NCI-H1092 treated with DMSO at 0.1 percent for 48 hours (cell line): ENCODE measurements at regions not wholly inside any gene's neighbourhood (a gene's known extent, or its start where the extent isn't known, plus 50 kb on each side); places are given as distances from the start of the nearest gene placed in this dataset.
"Not testable (repeated sequence)": the region's sequence is repeated elsewhere in the genome, so short reads cannot be mapped to it uniquely, and the experiment has no call there.

Experiments used
- DNase-seq: peaks from one replicate; lab custom pipeline; 2025; lab: John Stamatoyannopoulos, UW

DNA sequence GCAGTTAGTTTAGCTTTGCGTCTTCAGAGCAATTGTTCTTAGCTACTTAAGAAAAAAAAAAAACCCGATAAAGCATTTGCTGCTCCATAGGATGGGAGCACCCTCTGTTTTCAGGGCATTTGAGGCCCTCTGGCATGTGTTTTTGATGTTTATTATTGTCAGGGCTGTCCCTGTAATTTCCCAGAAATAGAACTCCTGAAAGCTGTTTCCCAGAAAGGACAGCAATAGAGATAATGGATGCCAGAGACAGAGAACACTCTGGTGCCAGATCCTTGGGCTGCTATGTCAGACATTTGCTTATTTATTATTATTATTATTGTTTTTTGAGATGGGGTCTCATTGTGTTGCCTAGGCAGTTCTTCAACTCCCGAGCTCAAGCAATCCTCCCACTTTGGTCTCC lies 201.3 kb downstream of the ALG10 start:
- no peak for DNase-seq

DNA sequence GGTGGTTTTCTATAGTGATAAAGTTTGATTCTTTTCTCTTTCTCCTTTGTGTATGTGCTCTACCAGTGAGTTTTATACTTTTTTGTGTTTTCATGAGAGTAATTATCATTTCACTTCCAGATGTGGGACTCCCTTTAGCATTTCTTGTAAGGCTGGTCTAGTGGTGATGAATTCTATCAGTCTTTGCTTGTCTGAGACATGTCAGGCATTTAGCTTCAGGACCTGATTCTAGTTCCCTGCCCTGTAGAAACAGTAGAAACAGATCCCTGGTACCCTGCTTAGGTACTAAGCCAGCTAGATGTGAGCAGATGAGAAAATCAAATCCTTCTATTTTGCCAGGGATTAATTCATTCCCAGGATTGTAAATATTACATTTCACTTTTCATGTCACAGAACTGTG lies 203.7 kb downstream of the ALG10 start:
- DNase-seq, result not testable (repeated sequence)

DNA sequence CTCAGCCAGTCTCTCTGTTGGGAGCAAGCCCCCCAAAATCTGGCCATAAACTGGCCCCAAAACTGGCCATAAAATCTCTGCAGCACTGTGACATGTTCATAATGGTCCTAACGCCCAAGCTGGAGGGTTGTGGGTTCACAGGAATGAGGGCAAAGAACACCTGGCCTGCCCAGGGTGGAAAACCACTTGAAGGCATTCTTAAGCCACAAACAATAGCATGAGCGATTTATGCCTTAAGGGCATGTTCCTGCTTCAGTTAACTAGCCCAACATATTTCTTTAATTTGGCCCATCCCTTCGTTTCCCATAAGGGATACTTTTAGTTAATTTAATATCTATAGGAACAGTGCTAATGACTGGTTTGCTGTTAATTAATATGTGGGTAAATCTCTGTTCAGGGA lies 205.8 kb downstream of the ALG10 start:
- DNase-seq, result not testable (repeated sequence)

DNA sequence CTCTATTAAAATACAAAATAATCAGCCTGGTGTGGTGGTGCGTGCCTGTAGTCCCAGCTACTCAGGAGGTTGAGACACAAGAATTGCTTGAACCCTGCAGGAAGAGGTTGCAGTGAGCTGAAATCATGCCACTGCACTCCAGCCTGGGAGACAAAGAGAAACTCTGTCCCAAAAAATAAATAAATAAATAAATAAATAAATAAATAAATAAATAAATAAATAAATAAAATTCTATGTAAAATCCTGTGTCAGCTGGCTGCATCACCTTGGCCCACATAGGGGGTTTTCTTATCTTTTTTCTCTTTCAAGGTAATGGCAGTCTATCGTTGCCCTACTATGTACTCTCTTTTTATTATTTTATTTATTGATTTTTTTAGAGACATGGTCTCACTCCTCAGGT lies 206.7 kb downstream of the ALG10 start:
- not testable (repeated sequence) for DNase-seq

DNA sequence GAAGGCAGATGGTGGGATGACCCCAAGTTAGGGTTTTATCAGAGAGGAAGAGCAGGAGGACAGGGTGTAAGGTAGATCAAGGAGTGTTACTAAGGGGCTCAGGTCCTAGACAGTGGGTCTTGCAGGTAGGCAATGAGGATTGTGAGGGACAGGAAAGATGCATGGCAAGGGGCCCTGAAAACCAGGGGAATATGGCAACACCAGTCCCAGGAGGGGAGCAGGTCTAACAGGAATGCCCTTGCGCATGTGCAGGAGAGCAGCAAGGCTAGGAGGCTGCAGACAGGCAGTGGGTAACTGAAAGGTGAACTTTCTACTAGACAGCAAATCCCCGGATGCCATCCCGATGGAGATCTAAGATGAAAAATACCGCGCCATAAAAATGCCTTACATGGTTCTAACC lies 211.3 kb downstream of the ALG10 start:
- no peak for DNase-seq

DNA sequence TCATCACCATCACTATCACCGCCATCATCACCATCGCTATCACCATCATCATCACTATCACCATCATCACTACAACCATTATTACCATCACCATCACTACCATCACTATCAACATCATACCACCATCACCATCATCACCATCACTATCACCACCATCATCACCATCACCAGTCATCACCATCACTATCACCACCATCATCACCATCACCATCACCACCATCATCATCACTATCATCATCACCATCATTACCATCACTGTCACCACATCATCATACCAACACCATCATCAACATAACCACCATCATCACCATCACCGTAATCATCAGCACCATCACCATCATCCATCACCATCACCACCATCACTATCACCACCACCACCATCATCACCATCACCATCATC lies 213.8 kb downstream of the ALG10 start:
- no peak for DNase-seq

DNA sequence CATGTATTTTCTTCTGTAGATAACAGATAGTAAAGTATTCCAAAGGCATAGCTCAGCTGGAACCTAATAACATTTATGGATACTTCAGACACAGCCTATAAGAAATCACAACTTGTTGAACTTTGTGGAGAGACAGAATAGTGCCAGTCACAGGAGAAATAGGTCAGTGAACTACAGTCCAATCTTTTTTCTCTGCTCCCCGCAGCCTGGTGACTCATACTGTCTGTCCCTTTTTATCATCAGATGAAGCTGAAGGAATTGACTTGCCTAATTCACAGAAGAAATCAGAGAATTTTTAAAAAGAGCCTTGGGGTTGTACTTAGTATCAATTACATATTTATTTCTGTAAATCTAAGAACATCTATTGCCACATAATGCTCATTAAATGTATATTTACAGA lies 222.3 kb downstream of the ALG10 start:
- no peak for DNase-seq

DNA sequence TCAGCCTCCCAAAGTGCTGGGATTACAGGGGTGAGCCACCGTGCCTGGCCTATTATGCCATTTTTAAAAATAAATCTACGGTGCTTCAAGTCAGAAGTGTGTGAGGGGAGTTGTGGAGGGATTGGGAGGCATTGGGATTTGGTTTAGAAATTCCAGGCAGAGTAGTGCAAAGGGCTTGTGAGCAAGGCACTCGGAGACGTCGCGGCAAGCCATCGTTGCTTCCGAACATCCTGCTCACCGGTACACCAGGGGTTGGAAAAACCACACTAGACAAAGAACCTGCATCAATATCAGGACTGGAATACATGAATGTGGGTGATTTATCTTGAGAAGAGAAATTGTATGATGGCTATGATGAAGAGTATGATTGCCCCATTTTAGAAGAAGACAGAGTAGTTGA lies 227.0 kb downstream of the ALG10 start:
- no peak for DNase-seq

DNA sequence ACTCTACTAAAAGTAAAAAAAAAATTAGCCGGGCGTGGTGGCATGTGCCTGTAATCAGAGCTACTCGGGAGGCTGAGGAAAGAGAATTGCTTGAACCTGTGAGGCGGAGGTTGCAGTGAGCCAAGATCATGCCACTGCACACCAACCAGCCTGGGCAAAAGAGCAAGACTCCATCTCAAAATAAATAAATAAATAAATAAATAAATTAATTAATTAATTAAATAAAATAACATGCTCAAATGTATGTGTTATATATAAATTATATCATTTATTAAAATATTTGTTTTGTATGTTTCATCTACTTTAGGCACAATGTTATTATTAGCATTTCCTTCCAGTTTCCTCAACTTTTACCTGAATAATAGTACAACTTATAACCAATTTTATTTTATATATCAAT lies 229.6 kb downstream of the ALG10 start:
- not testable (repeated sequence) for DNase-seq

DNA sequence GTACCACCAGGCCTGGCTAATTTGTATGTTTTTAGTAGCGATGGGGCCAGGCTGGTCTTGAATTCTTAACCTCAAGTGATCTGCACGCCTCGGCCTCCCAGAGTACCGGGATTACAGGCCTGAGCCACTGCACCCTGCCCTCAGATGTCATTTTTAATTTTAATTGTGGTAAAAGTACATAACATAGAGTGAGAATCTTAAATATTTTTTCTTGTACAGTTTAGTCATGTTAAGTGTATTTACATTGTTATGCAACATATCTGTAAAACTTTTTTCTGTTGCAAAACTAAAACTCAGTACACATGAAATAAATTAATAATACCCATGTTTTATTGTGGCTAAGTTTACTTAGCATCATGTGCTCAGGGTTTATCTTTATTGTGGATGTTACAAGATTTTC lies 231.4 kb downstream of the ALG10 start:
- no peak for DNase-seq

DNA sequence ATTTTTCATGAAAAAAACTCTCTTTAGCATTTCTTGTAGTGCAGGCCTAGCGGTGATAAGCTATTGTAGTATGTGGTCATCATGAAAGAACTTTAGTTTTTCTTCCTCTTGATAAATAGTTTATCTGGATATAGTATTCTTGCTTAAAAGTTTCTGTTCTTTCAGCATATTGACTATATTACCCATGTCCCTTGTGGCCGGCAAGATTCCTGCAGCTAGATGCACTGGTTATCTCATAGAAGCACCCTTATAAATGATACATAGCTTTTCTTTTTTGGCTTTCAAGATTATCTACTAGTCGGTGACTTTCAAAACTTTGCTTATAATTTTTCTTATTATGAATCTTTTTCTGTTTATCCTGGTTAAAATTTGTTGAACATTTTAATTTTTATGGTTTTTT lies 234.8 kb downstream of the ALG10 start:
- DNase-seq, result no peak

DNA sequence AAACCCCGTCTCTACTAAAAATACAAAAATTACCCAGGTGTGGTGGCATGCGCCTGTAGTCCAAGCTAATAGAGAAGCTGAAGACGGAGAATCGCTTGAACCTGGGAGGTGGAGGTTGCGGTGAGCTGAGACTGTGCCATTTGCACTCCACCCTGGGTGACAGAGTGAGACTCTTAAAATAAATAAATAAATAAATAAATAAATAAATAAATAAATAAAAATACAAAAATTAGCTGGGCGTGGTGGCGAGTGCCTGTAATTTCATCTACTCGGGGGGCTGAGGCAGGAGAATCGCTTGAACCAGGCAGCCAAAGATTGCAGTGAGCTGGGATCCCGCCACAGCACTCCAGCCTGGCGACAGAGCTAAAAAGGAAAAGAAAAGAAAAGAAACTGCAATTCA lies 239.8 kb downstream of the ALG10 start:
- DNase-seq, result not testable (repeated sequence)

DNA sequence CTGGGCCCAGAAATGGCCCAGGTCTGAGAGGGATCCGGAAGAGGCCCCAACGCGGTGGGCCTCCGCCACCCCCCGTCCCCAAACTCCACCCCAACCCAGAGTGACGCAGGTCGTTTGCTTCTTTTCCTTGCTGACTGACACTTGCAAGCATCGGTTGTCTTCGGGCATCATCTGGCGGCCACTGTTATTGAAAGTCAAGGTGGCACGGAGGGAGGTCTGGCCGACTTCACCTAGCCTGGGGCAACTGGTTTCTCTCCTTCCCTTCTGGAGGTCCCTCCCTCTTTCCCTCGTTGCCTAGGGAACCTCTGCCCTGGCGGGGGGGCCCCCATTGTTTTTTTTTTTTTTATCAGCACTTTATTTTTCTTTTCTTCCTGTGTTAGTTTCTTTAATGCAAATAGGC lies 241.8 kb downstream of the ALG10 start:
- no peak for DNase-seq

DNA sequence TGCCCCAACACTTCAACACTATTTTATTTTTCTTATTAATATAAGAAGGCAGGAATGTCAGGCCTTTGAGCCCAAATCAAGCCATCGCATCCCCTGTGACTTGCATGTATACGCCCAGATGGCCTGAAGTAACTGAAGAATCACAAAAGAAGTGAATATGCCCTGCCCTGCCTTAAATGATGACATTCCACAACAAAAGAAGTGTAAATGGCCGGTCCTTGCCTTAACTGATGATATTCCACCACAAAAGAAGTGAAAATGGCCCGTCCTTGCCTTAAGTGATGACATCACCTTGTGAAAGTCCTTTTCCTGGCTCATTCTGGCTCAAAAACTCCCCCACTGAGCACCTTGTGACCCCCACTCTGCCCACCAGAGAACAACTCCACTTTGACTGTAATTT lies 251.4 kb downstream of the ALG10 start:
- DNase-seq, result not testable (repeated sequence)

DNA sequence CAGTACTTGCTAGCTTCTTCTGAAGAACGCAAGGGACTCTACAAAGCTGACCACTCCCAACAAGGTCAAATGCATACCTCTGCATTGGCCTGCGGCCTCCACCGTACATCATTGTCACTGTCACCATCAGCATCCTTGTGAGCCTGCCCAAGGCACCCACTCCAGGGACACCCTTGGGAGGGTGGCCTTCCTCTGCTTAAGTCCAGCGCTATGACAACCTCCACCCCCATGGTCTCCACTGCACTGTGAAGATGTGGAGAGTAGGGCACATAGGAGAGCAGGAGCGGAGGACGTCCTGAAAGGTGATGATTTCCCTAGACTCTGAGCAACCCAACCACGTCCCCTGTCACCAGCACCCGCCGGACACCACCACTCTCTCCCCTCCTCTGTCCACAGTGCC lies 252.8 kb downstream of the ALG10 start:
- DNase-seq, result no peak

DNA sequence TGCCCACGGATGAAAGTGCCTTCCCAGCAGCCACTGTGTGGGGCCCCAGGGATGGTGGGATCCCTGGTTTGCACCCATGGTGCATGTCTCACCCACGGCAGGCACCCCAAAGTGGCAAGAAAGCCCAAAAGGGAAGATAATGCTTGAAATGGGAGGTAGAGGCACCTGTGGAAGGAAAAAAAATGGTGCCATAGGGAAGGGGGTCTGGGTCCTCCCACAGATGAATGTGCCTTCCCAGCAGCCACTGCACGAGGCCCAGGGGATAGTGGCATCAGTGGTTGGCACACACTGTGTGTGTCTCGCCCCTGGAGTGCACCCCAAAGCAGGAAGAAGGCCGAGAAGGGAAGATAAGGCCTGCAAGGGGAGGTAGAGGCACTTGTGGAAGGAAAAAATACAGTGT lies 264.2 kb downstream of the ALG10 start:
- DNase-seq, result no peak

DNA sequence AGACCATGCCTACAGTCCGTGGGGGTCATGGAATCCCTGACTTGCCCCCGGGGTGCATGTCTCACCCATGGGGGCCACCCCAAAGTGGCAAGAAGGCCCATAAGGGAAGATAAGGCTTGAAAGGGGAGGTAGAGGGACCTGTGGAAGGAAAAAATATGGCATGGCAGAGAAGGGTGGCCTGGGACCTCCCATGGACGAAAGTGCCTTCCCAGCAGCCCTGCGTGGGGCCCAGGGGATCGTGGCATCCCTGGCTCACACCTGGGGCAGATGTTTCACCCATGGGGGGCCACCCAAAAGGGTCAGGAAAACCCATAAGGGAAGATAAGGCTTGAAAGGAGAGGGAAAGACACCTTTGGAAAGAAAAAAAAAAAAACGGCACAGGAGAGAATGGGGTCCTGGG lies 264.6 kb downstream of the ALG10 start:
- no peak for DNase-seq

DNA sequence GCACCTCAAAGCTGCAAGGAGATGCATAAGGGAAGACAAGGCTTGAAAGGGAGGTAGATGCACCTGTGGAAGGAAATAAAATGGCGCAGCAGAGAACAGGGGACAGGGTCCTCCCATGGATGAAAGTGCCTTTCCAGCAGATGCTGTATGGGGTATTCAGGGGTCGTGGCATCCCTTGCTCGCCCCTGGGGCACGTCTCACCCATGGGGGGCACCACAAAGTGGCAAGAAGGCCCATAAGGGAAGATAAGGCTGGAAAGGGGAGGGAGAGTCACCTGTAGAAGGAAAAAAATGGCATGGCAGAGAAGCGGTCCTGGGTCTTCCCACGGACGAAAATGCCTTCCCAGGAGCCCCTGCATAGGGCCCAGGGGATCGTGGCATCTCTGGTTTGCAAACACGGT lies 265.1 kb downstream of the ALG10 start:
- DNase-seq, result no peak

DNA sequence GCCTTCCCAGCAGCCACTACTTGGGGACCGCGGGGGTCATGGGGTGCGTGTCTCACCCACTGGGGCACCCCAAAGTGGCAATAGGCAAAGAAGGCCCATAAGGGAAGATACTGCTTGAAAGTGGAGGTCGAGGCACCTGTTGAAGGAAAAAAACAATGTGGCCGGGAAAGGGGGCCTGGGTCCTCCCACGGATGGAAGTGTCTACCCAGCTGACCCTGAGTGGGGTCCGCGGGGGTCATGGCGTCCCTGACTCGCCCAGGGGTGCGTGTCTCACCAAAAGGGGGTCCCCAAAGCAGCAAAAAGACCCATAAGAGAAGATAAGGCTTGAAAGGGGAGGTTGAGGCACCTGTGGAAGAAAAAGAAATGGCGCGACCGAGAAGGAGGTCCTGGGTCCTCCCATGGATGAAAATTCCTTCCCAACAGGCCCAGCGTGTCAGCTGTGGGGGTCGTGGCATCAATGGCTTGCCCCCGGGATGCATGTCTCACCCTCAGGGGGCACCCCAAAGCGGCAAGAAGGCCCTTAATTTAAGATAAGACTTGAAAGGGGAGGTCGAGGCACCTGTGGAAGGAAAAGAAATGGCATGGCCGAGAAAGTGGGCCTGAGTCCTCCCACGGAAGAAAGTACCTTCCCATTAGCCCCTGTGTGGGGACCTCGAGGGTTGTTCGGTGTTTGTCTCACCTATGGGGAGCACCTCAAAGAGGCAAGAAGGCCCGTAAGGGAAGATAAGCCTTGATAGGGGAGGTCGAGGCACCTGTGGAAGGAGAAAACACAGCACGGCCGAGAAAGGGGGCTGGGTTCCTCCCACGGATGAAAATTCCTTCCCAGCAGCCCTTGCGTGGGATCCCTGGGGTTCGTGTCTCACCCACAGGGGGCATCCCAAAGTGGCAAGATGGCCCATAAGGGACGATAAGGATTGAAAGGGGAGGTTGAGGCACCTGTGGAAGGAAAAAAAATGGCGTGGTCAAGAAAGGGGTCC lies 266.0 kb downstream of the ALG10 start:
- no peak for DNase-seq

DNA sequence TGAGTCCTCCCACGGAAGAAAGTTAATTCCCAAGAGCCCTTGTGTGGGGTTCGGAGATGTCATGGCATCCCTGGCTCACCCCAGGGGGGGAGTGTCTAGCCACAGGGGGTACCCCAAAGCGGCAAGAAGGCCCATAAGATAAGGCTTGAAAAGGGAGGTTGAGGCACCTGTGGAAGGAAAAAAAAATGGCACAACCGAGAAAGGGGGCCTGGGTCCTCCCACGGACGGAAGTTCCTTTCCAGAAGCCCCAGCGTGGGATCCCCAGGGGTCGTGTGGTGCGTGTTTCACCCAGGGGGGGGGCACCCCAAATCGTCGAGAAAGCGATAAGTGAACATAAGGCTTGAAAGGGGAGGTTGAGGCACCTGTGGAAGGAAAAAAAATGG lies 266.7 kb downstream of the ALG10 start:
- DNase-seq, result no peak

DNA sequence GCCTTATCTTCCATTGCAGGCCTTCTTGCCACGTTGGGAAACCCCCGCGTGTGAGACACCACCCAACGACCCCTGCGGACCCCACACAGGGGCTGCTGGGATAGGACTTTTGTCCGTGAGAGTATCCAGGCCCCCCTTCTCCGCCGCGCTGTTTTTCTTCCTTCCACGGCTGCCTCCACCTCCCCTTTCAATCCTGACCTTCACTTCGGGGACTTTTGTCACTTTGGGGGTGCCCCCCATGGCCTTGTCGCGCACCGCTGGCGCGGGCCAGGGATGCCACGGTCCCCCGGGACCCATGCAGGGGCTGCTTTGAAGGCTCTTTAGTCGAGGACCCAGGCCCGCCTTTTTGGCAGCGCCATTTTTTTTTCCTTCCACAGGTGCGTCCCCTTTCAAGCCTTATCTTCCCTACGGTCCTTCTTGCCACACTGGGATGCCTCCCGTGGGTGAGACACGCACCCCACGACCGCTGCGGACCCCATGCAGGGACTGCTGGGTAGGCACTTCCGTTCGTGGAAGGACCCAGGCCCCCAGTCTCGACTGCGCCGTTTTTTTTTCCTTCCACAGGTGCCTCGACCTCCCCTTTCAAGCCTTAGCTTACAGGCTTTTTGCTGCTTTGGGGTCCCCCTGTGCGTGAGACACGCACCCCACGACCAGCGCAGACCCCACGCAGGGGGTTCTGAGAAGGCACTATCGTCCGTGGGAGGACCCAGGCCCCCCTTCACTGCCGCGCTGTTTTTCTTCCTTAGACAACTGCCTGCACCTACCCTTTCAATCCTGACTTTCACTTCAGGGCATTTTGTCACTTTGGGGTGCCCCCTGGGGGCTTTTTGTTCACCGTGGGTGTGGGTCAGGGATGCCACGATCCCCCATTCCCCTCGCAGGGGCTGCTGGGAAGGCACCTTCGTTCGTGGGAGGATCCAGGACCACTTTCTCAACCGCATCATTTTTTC lies 267.4 kb downstream of the ALG10 start:
- DNase-seq, result no peak

DNA sequence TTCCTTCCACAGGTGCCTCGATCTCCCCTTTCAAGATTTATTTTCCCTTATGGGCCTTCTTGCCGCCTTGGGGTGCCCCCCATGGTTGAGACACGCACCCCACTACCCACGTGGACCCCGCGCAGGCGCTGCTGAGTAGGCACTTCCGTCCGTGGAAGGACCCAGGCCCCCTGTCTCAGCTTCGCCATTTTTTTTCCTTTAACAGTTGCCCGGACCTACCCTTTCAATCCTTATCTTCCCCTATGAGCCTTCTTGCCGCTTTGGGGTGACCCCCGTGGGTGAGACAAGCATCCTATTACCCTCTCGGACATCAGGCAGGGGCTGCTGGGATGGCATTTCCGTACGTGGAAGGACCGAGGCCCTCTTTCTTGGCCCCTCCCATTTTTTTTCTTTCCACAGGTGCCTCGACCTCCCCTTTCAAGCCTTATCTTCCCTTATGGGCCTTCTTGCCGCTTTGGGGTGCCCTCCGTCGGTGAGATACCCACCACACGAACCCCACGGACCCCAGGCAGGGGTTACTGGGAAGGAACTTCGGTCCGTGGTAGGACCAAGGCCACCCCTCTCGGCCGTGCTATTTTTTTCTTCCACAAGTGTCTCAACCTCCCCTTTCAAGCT lies 268.2 kb downstream of the ALG10 start:
- DNase-seq, result no peak
